COLO668 (cell line): ENCODE measurements at regions not wholly inside any gene's neighbourhood (a gene's known extent, or its start where the extent isn't known, plus 50 kb on each side); places are given as distances from the start of the nearest gene placed in this dataset.
"Not testable (repeated sequence)": the region's sequence is repeated elsewhere in the genome, so short reads cannot be mapped to it uniquely, and the experiment has no call there.

Source experiments
- DNase-seq: peaks from one replicate; lab custom pipeline; 2025; ENCODE audit not compliant: unreplicated experiment; lab: John Stamatoyannopoulos, UW

GRCh38 chr5:100066020-100066419 lies 469.2 kb upstream of the FAM174A start:
- not testable (repeated sequence) for DNase-seq

GRCh38 chr5:100043475-100043874 lies 491.7 kb upstream of the FAM174A start:
- DNase-seq, result no peak

GRCh38 chr5:100026606-100027005 lies 508.6 kb upstream of the FAM174A start:
- no peak for DNase-seq

GRCh38 chr5:100023536-100023935 lies 511.6 kb upstream of the FAM174A start:
- no peak for DNase-seq

- no peak for DNase-seq
Measured at GRCh38 chr5:100017520-100018262, 517.5 kb upstream of the FAM174A start.

- DNase-seq, result not testable (repeated sequence)
Measured at GRCh38 chr5:100013305-100013704, 521.9 kb upstream of the FAM174A start.

GRCh38 chr5:100011160-100011559 lies 524.0 kb upstream of the FAM174A start:
- DNase-seq, result not testable (repeated sequence)

- no peak for DNase-seq
Measured at GRCh38 chr5:100004969-100005368, 530.2 kb upstream of the FAM174A start.

- DNase-seq, result no peak
Measured at GRCh38 chr5:99998319-99998718, 536.9 kb upstream of the FAM174A start.

- no peak for DNase-seq
Measured at GRCh38 chr5:99995407-99995806, 539.8 kb upstream of the FAM174A start.

- no peak for DNase-seq
Measured at GRCh38 chr5:99973779-99974178, 561.4 kb upstream of the FAM174A start.

GRCh38 chr5:99955962-99956361 lies 579.2 kb upstream of the FAM174A start:
- DNase-seq, result no peak

- no peak for DNase-seq
Measured at GRCh38 chr5:99955006-99955405, 580.2 kb upstream of the FAM174A start.

GRCh38 chr5:99949969-99950524 lies 585.1 kb upstream of the FAM174A start:
- no peak for DNase-seq

GRCh38 chr5:99949361-99949760 lies 585.8 kb upstream of the FAM174A start:
- no peak for DNase-seq

- no peak for DNase-seq
Measured at GRCh38 chr5:99948850-99949249, 586.3 kb upstream of the FAM174A start.

GRCh38 chr5:99945478-99946442 lies 589.4 kb upstream of the FAM174A start:
- DNase-seq, result no peak

GRCh38 chr5:99940540-99940939 lies 594.6 kb upstream of the FAM174A start:
- no peak for DNase-seq

- DNase-seq, result no peak
Measured at GRCh38 chr5:99936911-99937310, 598.3 kb upstream of the FAM174A start.

- DNase-seq, result no peak
Measured at GRCh38 chr5:99929806-99930135, 605.4 kb upstream of the FAM174A start.

- no peak for DNase-seq
Measured at GRCh38 chr5:99929067-99929805, 605.9 kb upstream of the FAM174A start.
